Activated CD8-positive, alpha-beta memory T cell treated with anti-CD3 and anti-CD28 coated beads, Interleukin-2, amount 50 U/mL, for 1 hour (primary cell): ENCODE measurements at regions not wholly inside any gene's neighbourhood (a gene's known extent, or its start where the extent isn't known, plus 50 kb on each side); places are given as distances from the start of the nearest gene placed in this dataset.

Experiments
- DNase-seq: peaks from one replicate; pipeline ENCODE4 v3.0.0-alpha.2; 2020; ENCODE audit errors: extremely low read depth

GRCh38 chr18:8944871-8945245 lies 157.6 kb upstream of the NDUFV2 start:
- no peak for DNase-seq

- no peak for DNase-seq
Measured at GRCh38 chr18:8945514-8945913, 157.0 kb upstream of the NDUFV2 start.

DNA sequence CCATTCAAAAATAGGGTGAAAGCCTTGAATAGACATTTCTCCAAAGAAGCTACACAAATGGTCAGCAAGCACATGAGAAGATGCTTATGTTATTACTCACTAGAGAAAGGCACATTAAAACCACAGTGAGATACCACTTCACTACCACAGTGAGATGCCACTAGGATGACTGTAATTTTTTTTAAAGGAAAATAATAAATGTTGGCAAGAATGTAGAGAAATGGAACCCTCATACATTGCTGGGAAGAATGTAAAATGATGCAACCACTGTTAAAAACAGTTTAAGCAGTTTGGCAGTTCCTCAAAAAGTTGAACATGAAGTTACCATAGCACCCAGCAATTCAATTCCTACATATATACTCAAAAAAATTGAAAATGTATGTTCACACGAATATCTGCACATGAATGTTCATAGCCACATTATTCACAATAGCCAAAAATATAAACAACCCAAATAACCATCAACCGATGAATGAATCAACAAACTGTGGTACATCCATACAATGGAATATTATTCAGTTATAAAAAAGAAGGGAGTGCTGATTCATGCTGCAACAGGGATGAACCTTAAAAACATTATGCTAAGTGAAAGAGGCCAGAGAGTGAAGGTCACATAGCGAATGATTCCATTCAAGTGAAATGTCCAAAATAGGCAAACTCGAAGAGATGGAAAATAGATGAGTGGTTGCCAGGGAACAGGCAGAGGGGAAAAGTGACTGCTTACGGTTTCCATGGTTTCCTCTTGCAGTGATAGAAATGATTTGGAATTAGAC lies 156.2 kb upstream of the NDUFV2 start:
- no peak for DNase-seq

GRCh38 chr18:8947566-8947965 lies 154.9 kb upstream of the NDUFV2 start:
- no peak for DNase-seq

DNA sequence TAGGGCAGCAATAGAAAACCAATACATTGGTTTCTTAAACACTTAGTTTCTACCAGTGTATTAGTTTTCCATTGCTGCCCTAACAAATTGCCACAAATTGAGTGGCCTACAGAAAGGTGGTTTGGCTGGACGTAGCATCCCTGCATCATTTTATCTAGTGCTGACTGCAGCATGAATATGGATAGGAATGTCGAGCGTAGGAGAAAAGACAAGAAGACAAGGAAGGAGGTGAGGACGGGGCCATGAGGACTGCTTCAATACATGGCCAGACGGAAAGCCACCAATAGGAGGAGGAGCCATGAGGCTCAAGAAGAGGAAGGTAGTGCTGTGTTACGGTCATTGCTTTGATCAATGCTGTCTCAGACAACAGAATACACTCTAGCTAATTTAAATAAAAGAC lies 154.5 kb upstream of the NDUFV2 start:
- no peak for DNase-seq

- no peak for DNase-seq
Measured at GRCh38 chr18:8948471-8949149, 153.9 kb upstream of the NDUFV2 start.

DNA sequence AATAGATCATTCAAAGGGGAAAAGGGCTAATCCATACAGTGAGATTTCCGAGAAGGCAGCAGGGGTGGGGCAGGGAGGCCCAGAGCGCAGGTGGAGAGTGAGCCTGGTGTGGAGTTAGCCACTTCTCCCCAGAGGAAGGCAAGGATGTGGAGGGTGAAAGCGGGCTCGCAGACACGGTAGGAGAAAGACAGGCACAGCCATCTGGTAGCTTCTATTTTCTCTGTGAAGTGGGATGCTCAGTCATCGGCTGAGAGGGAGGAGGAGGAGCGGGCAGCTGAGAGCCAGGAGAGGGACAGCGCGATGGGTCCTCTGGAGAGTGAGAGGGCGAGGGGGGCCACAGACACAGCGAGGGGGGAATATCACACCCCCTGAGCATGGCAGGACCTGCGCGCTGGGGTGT lies 153.3 kb upstream of the NDUFV2 start:
- no peak for DNase-seq

GRCh38 chr18:8951491-8951890 lies 151.0 kb upstream of the NDUFV2 start:
- DNase-seq = no peak

- DNase-seq = no peak
Measured at GRCh38 chr18:8952174-8952573, 150.3 kb upstream of the NDUFV2 start.

- no peak for DNase-seq
Measured at GRCh38 chr18:8952769-8953760, 149.4 kb upstream of the NDUFV2 start.

DNA sequence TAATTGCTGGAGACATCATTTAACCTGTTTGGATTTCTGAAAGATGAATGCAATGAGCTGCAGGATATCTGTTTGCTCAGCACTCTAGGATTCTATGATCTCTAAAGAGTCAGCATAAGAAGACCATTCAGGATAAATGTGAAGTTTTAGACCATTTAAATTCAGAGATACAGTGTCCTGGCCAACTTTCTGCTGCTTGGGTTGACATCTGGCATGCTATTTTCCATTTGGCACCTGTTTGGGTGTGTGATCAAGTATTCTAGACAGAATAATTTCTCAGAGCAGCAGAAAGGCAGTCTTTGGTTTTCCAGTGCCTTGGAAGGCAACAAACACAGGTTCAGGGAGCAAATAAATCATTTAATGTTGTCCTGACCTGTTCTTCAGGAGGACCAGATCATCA lies 144.8 kb upstream of the NDUFV2 start:
- no peak for DNase-seq

DNA sequence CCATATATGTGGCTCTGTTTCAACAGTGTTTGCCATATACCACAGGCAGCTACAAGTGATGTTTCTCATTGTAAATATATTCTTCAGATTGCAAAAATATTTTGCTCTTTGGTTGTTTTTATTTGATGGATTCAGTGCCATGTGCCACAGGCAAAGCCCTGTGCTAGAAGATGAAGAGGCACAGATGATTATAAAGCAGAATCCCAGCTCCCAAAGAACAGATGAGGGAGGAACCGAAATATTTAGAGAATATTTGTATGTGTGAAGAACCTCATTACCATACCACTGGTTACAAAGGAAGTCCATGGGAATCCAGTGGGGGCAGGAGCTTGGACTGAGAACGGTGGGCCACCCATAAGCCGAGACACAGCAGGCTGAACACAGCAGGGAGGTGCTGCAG lies 143.8 kb upstream of the NDUFV2 start:
- no peak for DNase-seq

GRCh38 chr18:8959551-8960135 lies 142.9 kb upstream of the NDUFV2 start:
- DNase-seq = no peak

GRCh38 chr18:8960740-8961657 lies 141.5 kb upstream of the NDUFV2 start:
- no peak for DNase-seq

DNA sequence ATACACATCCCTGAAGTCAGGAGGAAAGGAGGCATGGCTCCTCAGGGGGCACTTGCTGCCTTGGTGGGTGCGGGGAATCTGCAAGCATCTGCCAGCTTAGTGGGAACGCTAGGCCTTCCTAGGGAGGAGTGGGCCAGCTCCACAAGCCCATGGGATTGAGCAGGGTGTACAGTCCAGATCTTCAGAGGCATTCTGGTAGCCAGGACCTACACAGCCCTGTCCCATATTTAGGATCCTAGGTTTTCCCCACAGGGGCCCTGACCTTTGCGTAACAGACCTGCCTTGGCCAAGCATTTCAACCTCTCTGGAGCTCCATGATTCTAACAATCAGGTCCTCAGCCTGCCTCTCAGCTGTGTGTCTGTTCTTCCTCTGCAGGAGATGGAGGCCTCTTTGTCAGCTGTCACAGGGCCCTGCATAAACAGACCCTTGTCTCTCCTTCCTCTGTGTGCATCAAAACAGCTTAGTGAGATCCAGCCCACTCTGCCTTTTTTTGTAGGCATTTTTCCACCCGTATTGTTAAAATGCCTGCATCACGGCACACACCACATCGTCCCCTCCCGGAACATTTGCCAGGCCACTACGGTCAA lies 140.2 kb upstream of the NDUFV2 start:
- DNase-seq = no peak

DNA sequence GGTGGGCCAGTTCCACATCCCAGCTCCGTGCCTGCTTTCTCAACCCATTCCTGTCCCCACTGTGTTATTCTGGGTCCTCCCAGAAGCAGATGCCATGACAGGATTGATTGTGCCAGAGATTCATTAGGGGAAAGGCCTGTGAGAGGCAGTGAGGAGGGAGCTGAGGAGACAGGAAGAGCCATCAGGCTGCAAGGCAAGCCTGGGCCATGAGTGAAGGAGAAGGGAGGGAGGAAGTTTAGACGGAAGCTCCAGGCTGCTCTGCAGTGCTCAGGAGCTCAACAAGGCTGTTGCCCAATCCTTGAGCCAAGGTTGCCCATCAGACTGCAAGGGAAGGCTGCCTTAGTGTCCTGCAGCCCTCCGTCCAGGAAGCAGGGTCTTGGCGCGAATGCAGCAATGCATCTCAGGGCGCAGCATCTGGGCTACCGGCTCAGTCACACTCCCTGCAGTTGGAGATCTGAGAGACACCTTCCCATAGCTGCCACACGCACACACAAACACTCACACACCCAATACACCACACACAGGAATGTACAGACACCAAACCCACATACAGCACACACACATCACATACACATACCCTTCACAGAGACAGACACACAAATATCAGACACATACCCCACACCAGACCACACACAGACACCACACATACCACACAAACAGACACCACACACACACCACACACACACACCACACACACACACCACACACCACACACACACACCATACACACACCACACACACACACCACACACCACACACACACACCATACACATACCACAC lies 139.5 kb upstream of the NDUFV2 start:
- DNase-seq = no peak

- DNase-seq = no peak
Measured at GRCh38 chr18:8963876-8964275, 138.6 kb upstream of the NDUFV2 start.

DNA sequence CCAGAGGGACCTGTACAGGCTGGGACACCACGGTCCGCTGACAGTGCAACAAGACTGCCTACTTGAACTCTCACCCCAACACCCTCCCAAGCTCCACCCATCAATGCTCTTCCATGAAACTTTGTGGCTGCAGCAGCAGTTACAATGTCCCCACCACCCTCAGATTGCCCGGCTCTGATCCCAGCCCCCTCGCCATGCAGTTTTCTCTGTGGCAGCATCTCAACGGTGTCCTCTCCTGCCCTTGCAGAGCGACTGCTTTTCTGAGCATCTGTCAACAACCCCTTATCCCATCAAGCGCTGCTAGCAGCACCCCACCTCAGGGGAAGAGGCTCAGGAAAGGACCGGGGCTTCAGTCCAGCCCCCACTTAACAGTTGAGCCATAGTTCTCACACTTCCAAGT lies 137.1 kb upstream of the NDUFV2 start:
- DNase-seq = no peak

DNA sequence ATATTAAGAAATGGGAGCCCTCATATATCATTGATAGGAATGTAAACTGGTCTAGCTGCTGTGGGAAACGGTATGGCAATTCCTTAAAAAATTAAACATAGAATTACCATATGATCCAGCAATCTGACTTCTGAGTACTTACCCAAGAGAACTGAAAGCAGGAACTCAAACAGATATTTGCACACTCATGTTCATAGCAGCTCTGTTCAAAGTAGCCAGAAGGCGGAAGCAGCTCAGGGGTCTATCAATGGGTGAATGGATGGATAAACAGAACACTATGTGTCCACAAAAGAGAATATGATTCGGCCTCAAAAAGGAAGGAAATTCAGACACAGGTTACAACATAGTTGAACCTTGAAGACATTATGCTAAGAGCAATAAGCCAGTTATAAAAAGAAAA lies 135.7 kb upstream of the NDUFV2 start:
- no peak for DNase-seq

- no peak for DNase-seq
Measured at GRCh38 chr18:8967573-8967972, 134.9 kb upstream of the NDUFV2 start.
